Activated gamma-delta T cell treated with anti-CD3 and anti-CD28 coated beads, Interleukin-2, amount 50 U/mL, for 16 hours (primary cell): ENCODE measurements at regions not wholly inside any gene's neighbourhood (a gene's known extent, or its start where the extent isn't known, plus 50 kb on each side); places are given as distances from the start of the nearest gene placed in this dataset.

Experiments
- DNase-seq: peaks from one replicate; pipeline ENCODE4 v3.0.0-alpha.2; 2020; ENCODE audit warnings: low read depth

- no peak for DNase-seq
Observed at GRCh38 chr5:152337484-152337883, 67.6 kb downstream of the NMUR2 start.

- DNase-seq = no peak
Observed at GRCh38 chr5:152335461-152335860, 69.6 kb downstream of the NMUR2 start.

GRCh38 chr5:152332716-152333460 is 72.2 kb downstream of the NMUR2 start:
- DNase-seq = no peak

GRCh38 chr5:152331718-152332117 is 73.4 kb downstream of the NMUR2 start:
- DNase-seq = no peak

DNA sequence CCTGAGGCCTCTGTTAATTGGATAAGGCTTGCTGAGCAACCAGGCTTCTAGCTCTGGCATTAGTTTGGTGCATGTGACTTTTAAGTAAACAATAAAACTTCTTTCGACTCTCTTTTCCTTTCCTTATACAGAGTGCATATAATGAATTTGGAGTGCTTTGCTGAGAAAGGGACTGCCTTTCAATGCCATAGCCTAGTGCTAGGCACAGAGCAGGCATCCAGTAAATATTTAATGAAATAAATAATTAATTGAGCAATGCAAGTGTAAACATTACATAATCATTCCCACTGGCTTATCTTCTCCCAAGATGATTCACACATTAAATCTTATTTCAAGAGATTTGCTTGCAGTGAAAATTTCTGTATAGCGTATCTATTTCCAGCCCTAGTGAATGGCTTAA is 74.1 kb downstream of the NMUR2 start:
- no peak for DNase-seq

DNA sequence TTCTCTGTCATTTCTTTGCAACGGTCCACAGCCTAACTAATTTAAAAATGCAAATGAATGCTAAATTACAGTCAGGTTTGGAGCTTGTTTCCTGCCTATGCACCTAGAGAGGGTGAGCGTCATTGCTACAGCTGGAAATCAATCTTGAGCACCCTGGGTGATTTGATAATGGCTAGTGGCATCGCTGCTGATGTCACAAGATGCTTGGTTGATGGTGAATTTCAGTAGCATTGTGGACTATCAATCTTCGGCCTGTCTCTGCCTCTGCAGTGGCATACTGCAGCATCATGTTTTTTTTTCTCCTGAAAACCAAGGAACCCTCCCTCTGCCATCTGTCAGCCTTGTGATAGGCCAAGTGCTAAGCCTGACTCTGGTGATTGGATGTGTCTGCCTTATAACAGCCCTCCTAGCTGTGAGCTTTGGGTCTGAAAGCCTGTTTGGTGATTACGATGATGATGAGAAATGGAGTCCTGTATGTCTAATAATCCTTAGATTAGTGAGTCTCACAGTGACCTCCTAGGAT is 75.3 kb downstream of the NMUR2 start:
- no peak for DNase-seq

GRCh38 chr5:152329207-152329606 is 75.9 kb downstream of the NMUR2 start:
- no peak for DNase-seq

- no peak for DNase-seq
Observed at GRCh38 chr5:152315942-152316341, 89.1 kb downstream of the NMUR2 start.

DNA sequence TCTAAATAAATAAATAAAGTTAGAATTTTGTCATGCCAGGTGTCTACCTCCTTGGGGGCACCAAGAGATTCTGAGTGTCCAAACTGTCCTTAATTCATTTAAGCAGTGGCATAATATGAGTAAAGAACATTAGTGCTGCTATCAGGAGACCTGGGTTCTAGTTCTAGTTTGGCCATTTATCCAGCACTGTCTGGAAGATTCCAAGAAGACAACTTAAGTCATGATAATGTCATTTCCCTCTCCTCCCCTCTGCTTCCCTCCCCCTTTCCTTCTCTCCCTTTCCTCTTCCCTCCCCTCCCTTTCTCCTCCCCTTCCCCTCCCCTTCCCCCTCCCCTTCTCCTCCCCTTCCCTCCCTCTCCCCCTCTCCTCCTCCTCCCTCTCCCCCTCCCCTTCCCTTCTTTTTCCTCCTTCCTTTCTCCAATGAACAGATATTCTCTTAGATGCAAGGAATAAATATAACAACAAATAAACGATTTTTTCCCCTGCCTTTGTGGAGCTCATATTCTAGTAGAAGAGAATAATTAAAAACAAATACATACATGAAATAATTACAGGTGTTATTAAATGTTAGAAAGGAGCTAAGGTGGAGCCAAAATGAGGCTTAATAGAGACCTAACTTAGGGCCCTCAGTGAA is 90.8 kb downstream of the NMUR2 start:
- DNase-seq = no peak

- DNase-seq = no peak
Observed at GRCh38 chr5:152309926-152310450, 95.1 kb downstream of the NMUR2 start.

DNA sequence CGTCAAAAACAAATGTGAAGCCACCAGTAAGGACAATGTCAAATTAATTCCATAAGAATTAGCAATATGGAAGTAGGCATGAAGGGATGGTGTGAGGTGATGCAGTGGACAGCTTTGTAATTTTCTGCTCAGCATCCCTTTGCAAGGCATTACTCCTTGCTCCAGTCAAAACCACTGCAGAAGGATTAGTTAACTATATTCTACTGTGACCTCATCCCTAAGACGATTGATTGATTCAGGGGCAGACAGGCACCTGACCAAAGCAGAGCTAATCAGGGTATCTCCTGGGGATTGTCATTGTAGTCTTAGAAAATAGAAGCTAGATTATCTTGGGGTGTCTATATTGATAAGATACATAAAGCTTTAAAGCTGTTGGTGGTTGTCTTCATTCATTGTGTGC is 98.7 kb downstream of the NMUR2 start:
- DNase-seq = no peak

DNA sequence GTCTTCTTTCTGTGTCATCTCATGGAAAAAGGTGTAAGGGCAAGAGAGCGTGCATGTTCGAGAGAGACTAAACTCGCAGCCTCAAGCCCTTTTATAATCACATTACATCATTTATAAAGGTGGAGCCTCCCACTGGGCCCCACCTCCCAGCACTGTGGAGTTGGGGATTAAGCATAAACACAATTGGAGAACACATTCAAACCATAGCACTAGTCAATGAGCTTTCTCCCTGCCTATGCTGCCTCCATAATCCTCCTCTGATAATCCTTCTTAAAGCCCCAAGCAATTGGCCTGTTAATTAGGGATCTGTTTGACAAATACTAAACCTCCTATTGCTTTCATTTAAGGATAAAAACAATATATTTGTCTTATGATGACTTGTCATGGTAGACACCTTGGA is 99.6 kb downstream of the NMUR2 start:
- DNase-seq = no peak

DNA sequence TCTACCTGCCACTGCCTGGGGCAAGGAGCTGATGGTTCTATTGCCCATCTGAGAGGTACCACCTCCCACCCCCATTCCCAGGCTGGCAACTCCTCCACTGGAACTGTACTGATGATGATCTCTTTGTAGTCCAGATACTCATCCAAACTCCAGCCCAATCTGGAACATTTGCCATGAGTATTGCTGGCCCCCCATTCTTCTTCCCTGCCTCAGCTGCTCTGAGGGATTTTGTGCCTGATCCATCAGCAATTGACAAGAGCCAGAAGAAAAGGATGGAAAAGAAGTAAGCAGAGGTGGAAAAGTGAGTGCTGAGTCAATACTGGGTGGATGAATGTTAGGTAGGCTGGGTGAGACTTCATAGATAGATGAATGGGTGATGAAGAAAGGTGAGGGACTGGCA is 101.2 kb downstream of the NMUR2 start:
- DNase-seq = no peak

DNA sequence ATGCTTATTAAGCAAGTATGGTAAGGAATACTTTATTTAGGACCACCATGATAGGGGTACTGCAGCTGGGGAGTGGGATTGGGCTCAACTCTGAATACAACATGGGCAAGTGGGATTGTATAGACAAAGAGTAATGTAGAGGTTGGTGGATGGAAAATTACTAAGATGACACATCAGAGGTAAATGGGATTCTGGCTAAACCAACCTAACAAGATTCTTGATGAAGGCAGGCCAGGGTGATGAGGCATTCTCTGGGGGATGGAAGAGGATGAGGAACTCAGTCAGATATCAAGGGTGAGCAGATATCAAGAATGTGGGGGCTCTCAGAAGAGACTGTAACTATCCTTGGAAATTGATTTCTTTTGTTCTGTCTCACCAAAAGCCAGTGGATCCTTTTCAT is 107.2 kb downstream of the NMUR2 start:
- DNase-seq = no peak

DNA sequence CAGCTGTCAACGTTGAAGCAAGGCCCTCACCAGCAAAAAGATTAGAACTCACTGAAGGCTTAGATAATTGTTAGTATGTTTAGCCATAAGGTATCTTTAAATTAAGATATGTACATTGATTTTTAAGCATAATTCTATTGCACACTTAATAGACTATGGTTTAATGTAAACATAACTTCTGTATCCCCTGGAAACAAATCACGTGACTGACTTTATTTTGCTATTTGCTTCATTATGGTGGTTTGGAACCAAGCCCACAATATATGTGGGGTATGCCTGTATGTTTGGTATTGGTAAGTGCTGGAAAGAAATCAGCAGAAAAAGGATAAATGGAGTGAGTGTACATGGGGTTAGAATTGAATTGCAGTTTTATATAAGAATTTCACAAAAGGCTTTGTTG is 111.9 kb downstream of the NMUR2 start:
- DNase-seq = no peak

- no peak for DNase-seq
Observed at GRCh38 chr5:152290181-152290580, 114.9 kb downstream of the NMUR2 start.

DNA sequence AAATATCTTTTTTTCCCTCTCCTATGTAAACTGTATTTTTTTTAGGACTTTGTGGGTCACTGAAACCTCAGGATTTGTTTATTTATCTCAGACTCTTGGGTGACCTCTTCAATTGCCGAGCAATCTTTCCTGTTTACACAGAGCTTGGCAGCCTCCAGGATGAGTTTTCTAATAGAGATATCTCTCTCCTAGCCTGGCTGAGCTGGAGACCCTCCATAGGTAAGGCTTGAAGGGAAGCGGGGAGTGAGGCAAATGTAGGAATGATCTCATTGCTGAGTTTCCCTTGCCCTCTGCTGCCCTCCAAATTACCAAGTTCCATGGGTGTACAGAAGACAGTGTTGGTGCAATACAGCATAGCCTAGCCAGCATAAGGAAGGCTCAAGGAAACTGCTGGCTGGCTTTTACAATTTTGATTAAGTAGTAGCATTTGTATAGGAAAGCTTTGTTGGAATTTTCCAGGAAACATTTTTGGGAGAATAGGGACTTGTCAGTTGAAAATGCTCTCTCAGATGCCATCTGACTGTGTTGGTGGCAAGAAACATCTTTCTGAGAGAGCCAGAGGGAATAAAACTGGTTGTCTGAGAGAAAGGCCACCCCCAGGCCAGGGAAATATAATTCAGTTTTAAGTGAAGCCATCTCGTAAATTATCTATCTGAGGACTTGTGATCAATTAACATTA is 116.0 kb downstream of the NMUR2 start:
- DNase-seq = no peak

DNA sequence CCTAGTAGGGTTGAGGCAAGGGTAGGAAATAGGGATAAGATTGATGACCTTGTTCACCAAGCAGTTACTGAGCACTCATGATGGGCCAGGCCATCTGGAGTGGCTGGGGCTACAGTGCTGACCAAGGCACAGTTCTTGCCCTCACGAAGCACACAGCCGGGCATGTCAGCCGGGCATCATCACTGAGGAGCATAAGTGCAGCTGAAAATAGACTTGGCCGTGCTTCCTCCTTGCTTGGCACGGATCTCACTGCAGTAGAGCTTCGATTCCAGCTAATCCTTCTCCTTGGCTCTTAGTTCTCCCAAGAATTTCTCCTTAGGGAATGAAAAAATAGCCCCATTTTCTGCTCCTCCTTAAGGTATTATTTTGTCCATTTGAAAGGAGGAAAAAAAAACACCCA is 116.6 kb downstream of the NMUR2 start:
- no peak for DNase-seq

- no peak for DNase-seq
Observed at GRCh38 chr5:152285764-152286163, 119.3 kb downstream of the NMUR2 start.

DNA sequence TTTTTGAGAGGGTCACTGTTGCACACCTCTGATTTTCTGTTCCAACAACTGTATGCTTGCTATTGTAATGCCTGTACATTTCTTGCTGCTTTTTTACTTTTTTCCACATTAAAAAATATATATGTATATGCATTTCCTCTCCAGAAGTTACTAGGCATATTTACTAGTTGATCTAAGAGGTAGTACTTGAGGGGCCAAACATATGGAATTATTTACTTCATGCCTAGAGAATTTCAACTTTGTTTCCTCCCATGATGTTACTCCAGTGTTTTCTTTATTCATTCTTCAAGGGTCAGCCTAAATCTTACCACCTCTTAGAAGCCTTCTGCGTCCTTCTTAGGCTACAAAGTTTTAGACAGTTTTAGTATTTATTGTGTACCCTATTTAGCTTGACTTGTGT is 122.7 kb downstream of the NMUR2 start:
- DNase-seq = no peak

GRCh38 chr5:152277936-152278335 is 127.1 kb downstream of the NMUR2 start:
- DNase-seq = no peak

DNA sequence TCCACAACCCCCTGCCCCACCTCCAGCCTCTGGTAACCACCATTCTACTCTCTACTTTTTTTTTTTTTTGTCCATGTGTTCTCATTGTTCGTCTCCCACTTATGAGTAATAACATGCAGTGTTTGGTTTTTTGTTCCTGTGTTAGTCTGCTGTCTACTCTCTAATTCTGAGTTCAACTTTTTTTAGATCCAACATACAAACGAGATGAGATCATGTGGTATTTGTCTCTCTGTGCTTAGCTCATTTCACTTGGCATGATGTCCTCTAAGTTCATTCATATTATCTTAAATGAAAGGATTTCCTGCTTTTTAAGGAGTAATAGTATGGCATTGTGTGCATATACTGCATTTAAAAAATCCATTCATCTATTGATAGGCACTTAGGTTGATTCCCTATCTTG is 130.9 kb downstream of the NMUR2 start:
- DNase-seq = no peak

DNA sequence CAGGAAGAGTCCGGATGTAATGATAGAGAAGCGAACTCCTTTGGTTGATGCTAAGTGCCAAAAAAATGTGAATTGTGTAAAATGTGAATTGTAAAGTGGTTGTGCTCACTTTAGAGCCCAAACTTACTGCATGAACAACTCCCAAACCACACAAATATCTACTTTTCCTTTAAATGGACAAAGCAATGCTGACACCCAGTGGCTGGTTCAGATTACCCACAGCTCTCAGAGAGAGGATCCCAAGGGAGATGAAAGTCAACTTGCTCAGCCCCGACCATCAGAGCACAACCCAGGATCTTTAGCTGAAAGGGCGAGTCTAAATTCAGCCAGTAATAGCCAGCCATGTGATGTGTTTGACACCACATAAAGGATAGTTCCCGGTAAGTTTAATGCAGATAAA is 133.7 kb downstream of the NMUR2 start:
- DNase-seq = no peak
